Activated naive CD8-positive, alpha-beta T cell treated with anti-CD3 and anti-CD28 coated beads, Interleukin-2, amount 10 ng/mL, durations not matched to agents 7 days and 5 days (primary cell): ENCODE measurements at regions not wholly inside any gene's neighbourhood (a gene's known extent, or its start where the extent isn't known, plus 50 kb on each side); places are given as distances from the start of the nearest gene placed in this dataset.
"Not testable (repeated sequence)": the region's sequence is repeated elsewhere in the genome, so short reads cannot be mapped to it uniquely, and the experiment has no call there.

Experiments
- ATAC-seq: fragments of 150-1000 bp; cut with Tn5 transposase; one replicate; pipeline ENCODE4 v1.10.0; 2021; ENCODE audit warnings: low read depth, moderate library complexity
- POLR2A ChIA-PET: fragments of 350-600 bp; sonication (Branson Sonifier 250); formaldehyde crosslinking; loops from one replicate; lab custom pipeline; 2021; ENCODE audit warnings: antibody characterized with exemption; lab: Charles Lee
- DNase-seq: peaks from one replicate; pipeline ENCODE4 v3.0.0; 2021
- H3K27ac Mint-ChIP-seq: one replicate; pipeline ENCODE4 v1.8.0; 2022; ENCODE audit warnings: mild to moderate bottlenecking, mixed read lengths
- H3K27me3 Mint-ChIP-seq: one replicate; pipeline ENCODE4 v1.8.0; 2022; ENCODE audit warnings: mild to moderate bottlenecking, moderate library complexity, mixed read lengths
- H3K36me3 Mint-ChIP-seq: one replicate; pipeline ENCODE4 v1.8.0; 2021; ENCODE audit warnings: mild to moderate bottlenecking, mixed read lengths
- H3K4me1 Mint-ChIP-seq: one replicate; pipeline ENCODE4 v1.8.0; 2021; ENCODE audit warnings: mixed read lengths
- H3K4me3 Mint-ChIP-seq: one replicate; pipeline ENCODE4 v1.8.0; 2022; ENCODE audit warnings: mild to moderate bottlenecking, moderate library complexity, mixed read lengths
- H3K9me3 Mint-ChIP-seq: one replicate; pipeline ENCODE4 v1.8.0; 2021; ENCODE audit warnings: mixed read lengths

GRCh38 chr3:75362086-75362784 is 301.9 kb upstream of the FRG2C start:
- H3K27me3 Mint-ChIP-seq, POLR2A ChIA-PET, H3K9me3 Mint-ChIP-seq, H3K4me1 Mint-ChIP-seq, H3K36me3 Mint-ChIP-seq, H3K4me3 Mint-ChIP-seq, ATAC-seq, H3K27ac Mint-ChIP-seq: not testable (repeated sequence)
- peak; percentile 32 for DNase-seq

GRCh38 chr3:75372964-75373363 is 291.2 kb upstream of the FRG2C start:
- H3K4me1 Mint-ChIP-seq, POLR2A ChIA-PET, H3K36me3 Mint-ChIP-seq, H3K27ac Mint-ChIP-seq, ATAC-seq, DNase-seq, H3K4me3 Mint-ChIP-seq, H3K9me3 Mint-ChIP-seq, H3K27me3 Mint-ChIP-seq: not testable (repeated sequence)

- H3K27me3 Mint-ChIP-seq, H3K4me3 Mint-ChIP-seq, DNase-seq, POLR2A ChIA-PET, H3K27ac Mint-ChIP-seq, H3K4me1 Mint-ChIP-seq, H3K36me3 Mint-ChIP-seq, ATAC-seq: not testable (repeated sequence)
- peaks cover 14% of the 10 kb centered on the region for H3K9me3 Mint-ChIP-seq
These were observed 284.3 kb upstream of the FRG2C start for GRCh38 chr3:75379840-75380239.

- peaks cover 14% of the 10 kb centered on the region for H3K9me3 Mint-ChIP-seq
- no peaks in the 10 kb centered on the region for H3K27me3 Mint-ChIP-seq
- no peaks in the 10 kb centered on the region for H3K36me3 Mint-ChIP-seq
- no peaks in the 10 kb centered on the region for H3K4me1 Mint-ChIP-seq
- no peak overlapping the region for H3K4me3 Mint-ChIP-seq
- DNase-seq: no peak
- ATAC-seq: no peak
- POLR2A ChIA-PET: no interaction called here
- H3K27ac Mint-ChIP-seq: no peak overlapping the region
These were observed 283.8 kb upstream of the FRG2C start for GRCh38 chr3:75380276-75380771.

GRCh38 chr3:75384016-75384415 is 280.1 kb upstream of the FRG2C start:
- POLR2A ChIA-PET, H3K4me3 Mint-ChIP-seq, H3K36me3 Mint-ChIP-seq, H3K27me3 Mint-ChIP-seq, ATAC-seq, DNase-seq, H3K27ac Mint-ChIP-seq, H3K4me1 Mint-ChIP-seq: not testable (repeated sequence)
- peaks cover 10% of the 10 kb centered on the region for H3K9me3 Mint-ChIP-seq

- not testable (repeated sequence) for H3K27me3 Mint-ChIP-seq, DNase-seq, H3K4me3 Mint-ChIP-seq, H3K27ac Mint-ChIP-seq, H3K4me1 Mint-ChIP-seq, H3K36me3 Mint-ChIP-seq, ATAC-seq, H3K9me3 Mint-ChIP-seq
- POLR2A ChIA-PET: interaction anchor here (0.6 kb wide), 1 partner anchor 23 kb away, joined by 3 read pairs; no protein-coding TSS in a partner anchor
These were observed 275.5 kb upstream of the FRG2C start for GRCh38 chr3:75388486-75389124.

GRCh38 chr3:75393288-75393694 is 270.8 kb upstream of the FRG2C start:
- H3K27me3 Mint-ChIP-seq, H3K36me3 Mint-ChIP-seq, POLR2A ChIA-PET, H3K4me3 Mint-ChIP-seq, H3K4me1 Mint-ChIP-seq, H3K9me3 Mint-ChIP-seq, H3K27ac Mint-ChIP-seq, ATAC-seq, DNase-seq: not testable (repeated sequence)

GRCh38 chr3:75394102-75394501 is 270.0 kb upstream of the FRG2C start:
- DNase-seq, H3K36me3 Mint-ChIP-seq, H3K4me1 Mint-ChIP-seq, POLR2A ChIA-PET, H3K4me3 Mint-ChIP-seq, ATAC-seq, H3K9me3 Mint-ChIP-seq, H3K27me3 Mint-ChIP-seq, H3K27ac Mint-ChIP-seq: not testable (repeated sequence)

- H3K27ac Mint-ChIP-seq, DNase-seq, H3K36me3 Mint-ChIP-seq, H3K4me1 Mint-ChIP-seq, H3K4me3 Mint-ChIP-seq, ATAC-seq, H3K27me3 Mint-ChIP-seq, POLR2A ChIA-PET, H3K9me3 Mint-ChIP-seq: not testable (repeated sequence)
These were observed 269.4 kb upstream of the FRG2C start for GRCh38 chr3:75394562-75395360.

- ATAC-seq (no peak), DNase-seq (no peak)
- Mint-ChIP-seq H3K27me3 (peaks cover 2% of the 10 kb centered on the region), H3K4me3 (no peak overlapping the region), H3K36me3 (no peaks in the 10 kb centered on the region), H3K4me1 (no peaks in the 10 kb centered on the region), H3K9me3 (peaks cover 1% of the 10 kb centered on the region), H3K27ac (no peak overlapping the region)
- POLR2A ChIA-PET: no interaction called here
These were observed 268.4 kb upstream of the FRG2C start for GRCh38 chr3:75395580-75396315.

- Mint-ChIP-seq H3K9me3 (peaks cover 1% of the 10 kb centered on the region), H3K36me3 (no peaks in the 10 kb centered on the region), H3K4me1 (no peaks in the 10 kb centered on the region), H3K27me3 (peaks cover 2% of the 10 kb centered on the region), H3K27ac (no peak overlapping the region), H3K4me3 (no peak overlapping the region)
- DNase-seq (no peak), ATAC-seq (no peak)
- POLR2A ChIA-PET: no interaction called here
These were observed 267.8 kb upstream of the FRG2C start for GRCh38 chr3:75396316-75396802.

- DNase-seq, H3K36me3 Mint-ChIP-seq, ATAC-seq, H3K4me1 Mint-ChIP-seq, H3K27me3 Mint-ChIP-seq, H3K4me3 Mint-ChIP-seq, H3K27ac Mint-ChIP-seq, POLR2A ChIA-PET, H3K9me3 Mint-ChIP-seq: not testable (repeated sequence)
These were observed 266.6 kb upstream of the FRG2C start for GRCh38 chr3:75397486-75397885.
